ENCODE measurements at regions not wholly inside any gene's neighbourhood (a gene's known extent, or its start where the extent isn't known, plus 50 kb on each side); places are given as distances from the start of the nearest gene placed in this dataset.

DNA sequence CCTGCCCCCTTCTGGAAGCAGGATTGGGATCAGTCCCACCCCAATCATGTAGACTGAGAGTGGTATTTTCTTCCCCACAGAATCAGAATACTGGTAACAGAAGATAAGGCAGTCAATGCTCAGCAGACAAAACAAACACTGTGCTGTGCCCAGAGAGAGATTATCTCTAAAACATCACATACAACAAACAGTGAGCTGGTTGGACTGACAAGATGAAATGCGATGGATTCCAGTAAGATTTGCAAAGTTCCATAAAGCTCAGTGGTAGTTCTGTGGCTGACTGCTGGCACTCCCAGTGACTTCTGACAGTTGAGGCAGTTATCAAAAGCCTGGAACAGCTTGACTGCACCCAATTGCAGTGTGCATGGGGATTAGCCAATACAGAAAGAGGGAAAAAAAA lies 311.5 kb upstream of the MGAT5 start:
- DNase-seq (no peak), ATAC-seq (no peak)
- Mint-ChIP-seq H3K4me3 (no peak overlapping the region), H3K4me1 (no peaks in the 10 kb centered on the region), H3K9me3 (no peaks in the 10 kb centered on the region), H3K27me3 (peaks cover 10 to 33% (median 18%) of the 10 kb centered on the region in 5 donors), H3K27ac (no peak overlapping the region), H3K36me3 (no peaks in the 10 kb centered on the region)
- intact Hi-C loops (cut with micrococcal nuclease): no loop called here
- ChIA-PET CTCF (no interaction called here), POLR2A (no interaction called here)
- Histone ChIP-seq H3K36me3 (ENCODE audit: control insufficient read depth in 2 of 3, insufficient read depth in 3 of 3, low read length in 3 of 3) (no peaks in the 10 kb centered on the region), H3K27ac (ENCODE audit: low read depth, low read length) (no peak overlapping the region), H3K9me3 (ENCODE audit: control insufficient read depth in 2 of 3, low read length in 3 of 3) (no peaks in the 10 kb centered on the region), H3K4me3 (ENCODE audit: low read length) (no peak overlapping the region), H3K4me1 (ENCODE audit: control insufficient read depth in 2 of 2, insufficient read depth in 2 of 2, low read length in 2 of 2) (no peaks in the 10 kb centered on the region), H3K27me3 (ENCODE audit: control insufficient read depth in 2 of 2, insufficient read depth in 2 of 2, low read length in 2 of 2) (no peaks in the 10 kb centered on the region)

GRCh38 chr2:133943108-133943507 lies 310.8 kb upstream of the MGAT5 start:
- no peaks in the 10 kb centered on the region for H3K9me3 ChIP-seq (ENCODE audit: control insufficient read depth in 2 of 3, low read length in 3 of 3)
- ATAC-seq (no peak), DNase-seq (no peak)
- Mint-ChIP-seq H3K4me1 (no peaks in the 10 kb centered on the region), H3K27ac (no peak overlapping the region), H3K36me3 (no peaks in the 10 kb centered on the region), H3K27me3 (peaks cover 8 to 33% (median 18%) of the 10 kb centered on the region in 5 donors), H3K4me3 (no peak overlapping the region), H3K9me3 (no peaks in the 10 kb centered on the region)
- no peaks in the 10 kb centered on the region for H3K4me1 ChIP-seq (ENCODE audit: control insufficient read depth in 2 of 2, insufficient read depth in 2 of 2, low read length in 2 of 2)
- intact Hi-C loops (cut with micrococcal nuclease): no loop called here
- ChIA-PET POLR2A (no interaction called here), CTCF (no interaction called here)
- no peak overlapping the region for H3K4me3 ChIP-seq (ENCODE audit: low read length)
- no peak overlapping the region for H3K27ac ChIP-seq (ENCODE audit: low read depth, low read length)
- H3K27me3 ChIP-seq (ENCODE audit: control insufficient read depth in 2 of 2, insufficient read depth in 2 of 2, low read length in 2 of 2): no peaks in the 10 kb centered on the region
- no peaks in the 10 kb centered on the region for H3K36me3 ChIP-seq (ENCODE audit: control insufficient read depth in 2 of 3, insufficient read depth in 3 of 3, low read length in 3 of 3)

- CTCF ChIA-PET: no interaction called here
- H3K4me1 Mint-ChIP-seq: no peaks in the 10 kb centered on the region
Measured at GRCh38 chr2:133945089-133945488, 308.8 kb upstream of the MGAT5 start.

DNA sequence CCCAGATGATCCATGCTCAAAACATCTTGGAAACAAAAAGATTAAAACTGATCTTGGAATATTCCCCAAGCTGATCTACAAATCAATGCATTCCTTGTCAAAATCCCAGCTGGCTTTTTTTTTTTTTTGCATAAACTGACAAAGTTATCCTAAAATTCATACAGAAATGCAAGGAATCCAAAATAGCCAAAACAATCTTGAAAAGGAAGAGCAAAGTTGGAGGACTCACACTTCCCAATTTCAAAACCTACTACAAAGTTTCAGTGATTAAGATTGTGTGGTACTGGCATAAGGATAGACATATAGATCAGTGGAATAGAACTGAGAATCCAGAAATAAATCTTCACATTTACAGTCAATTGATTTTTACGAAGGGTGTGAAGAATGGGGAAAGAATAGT lies 306.8 kb upstream of the MGAT5 start:
- CTCF ChIA-PET: no interaction called here
- Histone ChIP-seq H3K4me1 (ENCODE audit: control insufficient read depth in 2 of 2, insufficient read depth in 2 of 2, low read length in 2 of 2) (no peaks in the 10 kb centered on the region), H3K27ac (ENCODE audit: low read depth, low read length) (no peak overlapping the region), H3K9me3 (ENCODE audit: control insufficient read depth in 2 of 3, low read length in 3 of 3) (no peaks in the 10 kb centered on the region), H3K36me3 (ENCODE audit: control insufficient read depth in 2 of 3, insufficient read depth in 3 of 3, low read length in 3 of 3) (no peaks in the 10 kb centered on the region), H3K4me3 (ENCODE audit: low read length) (no peak overlapping the region), H3K27me3 (ENCODE audit: control insufficient read depth in 2 of 2, insufficient read depth in 2 of 2, low read length in 2 of 2) (no peaks in the 10 kb centered on the region)
- H3K36me3 Mint-ChIP-seq: no peaks in the 10 kb centered on the region
- no peaks in the 10 kb centered on the region for H3K4me1 Mint-ChIP-seq
- peaks cover 4 to 17% (median 10%) of the 10 kb centered on the region in 5 donors for H3K27me3 Mint-ChIP-seq
- DNase-seq: no peak
- intact Hi-C loops (cut with micrococcal nuclease): no loop called here
- H3K27ac Mint-ChIP-seq: no peak overlapping the region
- POLR2A ChIA-PET: no interaction called here
- no peak overlapping the region for H3K4me3 Mint-ChIP-seq
- peaks cover 0 to 3% (median 0%) of the 10 kb centered on the region in 11 donors for H3K9me3 Mint-ChIP-seq
- no peak for ATAC-seq

More at GRCh38 chr2:133945089-133945488, 308.8 kb upstream of the MGAT5 start:
- H3K27ac Mint-ChIP-seq: no peak overlapping the region
- POLR2A ChIA-PET: no interaction called here
- H3K36me3 ChIP-seq (ENCODE audit: control insufficient read depth in 2 of 3, insufficient read depth in 3 of 3, low read length in 3 of 3): no peaks in the 10 kb centered on the region
- intact Hi-C loops (cut with micrococcal nuclease): no loop called here
- no peaks in the 10 kb centered on the region for H3K4me1 ChIP-seq (ENCODE audit: control insufficient read depth in 2 of 2, insufficient read depth in 2 of 2, low read length in 2 of 2)
- no peak overlapping the region for H3K4me3 Mint-ChIP-seq
- ATAC-seq: no peak
- peaks cover 6 to 22% (median 9%) of the 10 kb centered on the region in 5 donors for H3K27me3 Mint-ChIP-seq
- no peaks in the 10 kb centered on the region for H3K9me3 ChIP-seq (ENCODE audit: control insufficient read depth in 2 of 3, low read length in 3 of 3)
- H3K36me3 Mint-ChIP-seq: no peaks in the 10 kb centered on the region
- no peak for DNase-seq
- peaks cover 0 to 2% (median 0%) of the 10 kb centered on the region in 11 donors for H3K9me3 Mint-ChIP-seq
- H3K27me3 ChIP-seq (ENCODE audit: control insufficient read depth in 2 of 2, insufficient read depth in 2 of 2, low read length in 2 of 2): no peaks in the 10 kb centered on the region
- no peak overlapping the region for H3K4me3 ChIP-seq (ENCODE audit: low read length)
- H3K27ac ChIP-seq (ENCODE audit: low read depth, low read length): no peak overlapping the region

- no peaks in the 10 kb centered on the region for H3K27me3 ChIP-seq (ENCODE audit: control insufficient read depth in 2 of 2, insufficient read depth in 2 of 2, low read length in 2 of 2)
- H3K27me3 Mint-ChIP-seq: peaks cover 0 to 14% (median 8%) of the 10 kb centered on the region in 5 donors
- H3K4me3 ChIP-seq (ENCODE audit: low read length): no peak overlapping the region
- ChIA-PET POLR2A (no interaction called here), CTCF (no interaction called here)
- intact Hi-C loops (cut with micrococcal nuclease): no loop called here
- no peaks in the 10 kb centered on the region for H3K4me1 Mint-ChIP-seq
- H3K9me3 ChIP-seq (ENCODE audit: control insufficient read depth in 2 of 3, low read length in 3 of 3): no peaks in the 10 kb centered on the region
- peaks cover 0 to 3% (median 0%) of the 10 kb centered on the region in 11 donors for H3K9me3 Mint-ChIP-seq
- H3K27ac ChIP-seq (ENCODE audit: low read depth, low read length): no peak overlapping the region
- no peak for ATAC-seq
- H3K36me3 ChIP-seq (ENCODE audit: control insufficient read depth in 2 of 3, insufficient read depth in 3 of 3, low read length in 3 of 3): no peaks in the 10 kb centered on the region
- no peak overlapping the region for H3K27ac Mint-ChIP-seq
- no peaks in the 10 kb centered on the region for H3K36me3 Mint-ChIP-seq
- no peak for DNase-seq
- no peaks in the 10 kb centered on the region for H3K4me1 ChIP-seq (ENCODE audit: control insufficient read depth in 2 of 2, insufficient read depth in 2 of 2, low read length in 2 of 2)
- H3K4me3 Mint-ChIP-seq: no peak overlapping the region
Measured at GRCh38 chr2:133948610-133949290, 305.1 kb upstream of the MGAT5 start.

DNA sequence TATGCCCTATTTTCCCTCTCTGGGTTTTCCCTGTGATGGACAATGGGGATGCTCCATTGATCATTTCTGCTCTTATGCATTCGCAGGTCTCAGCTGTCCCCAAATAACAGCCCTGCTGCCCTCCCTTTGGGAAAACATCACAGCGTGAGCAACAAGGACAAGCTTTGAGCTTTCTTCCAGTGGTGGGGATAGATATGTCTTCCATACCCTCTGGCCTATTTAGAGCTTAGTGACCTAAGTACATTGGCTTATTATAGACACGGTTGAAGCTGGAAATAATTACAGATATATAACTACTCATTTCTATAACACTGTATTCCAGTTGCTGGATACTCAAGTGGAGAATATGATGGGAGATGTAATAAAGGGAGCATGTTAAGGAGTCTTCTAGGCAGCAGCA lies 304.3 kb upstream of the MGAT5 start:
- POLR2A ChIA-PET: no interaction called here
- Histone ChIP-seq H3K27ac (ENCODE audit: low read depth, low read length) (no peak overlapping the region), H3K9me3 (ENCODE audit: control insufficient read depth in 2 of 3, low read length in 3 of 3) (no peaks in the 10 kb centered on the region), H3K4me3 (ENCODE audit: low read length) (no peak overlapping the region), H3K36me3 (ENCODE audit: control insufficient read depth in 2 of 3, insufficient read depth in 3 of 3, low read length in 3 of 3) (no peaks in the 10 kb centered on the region), H3K27me3 (ENCODE audit: control insufficient read depth in 2 of 2, insufficient read depth in 2 of 2, low read length in 2 of 2) (no peaks in the 10 kb centered on the region), H3K4me1 (ENCODE audit: control insufficient read depth in 2 of 2, insufficient read depth in 2 of 2, low read length in 2 of 2) (no peaks in the 10 kb centered on the region)
- Mint-ChIP-seq H3K27ac (no peak overlapping the region), H3K4me1 (no peaks in the 10 kb centered on the region), H3K36me3 (no peaks in the 10 kb centered on the region), H3K27me3 (peaks cover 0 to 16% (median 11%) of the 10 kb centered on the region in 5 donors), H3K9me3 (peaks cover 0 to 3% (median 0%) of the 10 kb centered on the region in 11 donors), H3K4me3 (no peak overlapping the region)
- intact Hi-C loops (cut with micrococcal nuclease): no loop called here
- ATAC-seq: no peak
- CTCF ChIA-PET: no interaction called here
- DNase-seq: no peak

DNA sequence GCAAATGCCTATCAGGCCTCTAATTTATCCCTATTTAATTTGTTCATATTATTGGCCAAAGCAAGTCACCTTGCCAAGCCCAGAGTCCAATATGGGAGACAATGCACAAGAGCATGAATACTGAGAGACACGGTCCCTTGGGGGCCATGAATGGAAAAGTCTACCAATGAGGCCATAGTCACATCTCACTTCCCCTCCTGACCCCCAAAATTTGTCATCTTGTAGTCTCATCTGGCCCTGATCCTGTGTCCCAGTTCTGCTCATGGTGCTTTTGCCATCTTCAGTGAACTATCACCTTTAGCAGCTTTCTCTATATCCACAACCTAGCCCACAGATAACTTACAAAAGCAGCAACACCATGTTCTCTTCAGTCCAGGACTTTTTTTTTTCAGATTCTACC lies 302.7 kb upstream of the MGAT5 start:
- Mint-ChIP-seq H3K27ac (no peak overlapping the region), H3K4me3 (no peak overlapping the region), H3K4me1 (no peaks in the 10 kb centered on the region), H3K9me3 (peaks cover 0 to 3% (median 0%) of the 10 kb centered on the region in 11 donors), H3K27me3 (peaks cover 4 to 20% (median 12%) of the 10 kb centered on the region in 5 donors), H3K36me3 (no peaks in the 10 kb centered on the region)
- ChIA-PET CTCF (no interaction called here), POLR2A (no interaction called here)
- Histone ChIP-seq H3K36me3 (ENCODE audit: control insufficient read depth in 2 of 3, insufficient read depth in 3 of 3, low read length in 3 of 3) (no peaks in the 10 kb centered on the region), H3K27ac (ENCODE audit: low read depth, low read length) (no peak overlapping the region), H3K9me3 (ENCODE audit: control insufficient read depth in 2 of 3, low read length in 3 of 3) (no peaks in the 10 kb centered on the region), H3K27me3 (ENCODE audit: control insufficient read depth in 2 of 2, insufficient read depth in 2 of 2, low read length in 2 of 2) (no peaks in the 10 kb centered on the region), H3K4me1 (ENCODE audit: control insufficient read depth in 2 of 2, insufficient read depth in 2 of 2, low read length in 2 of 2) (no peaks in the 10 kb centered on the region), H3K4me3 (ENCODE audit: low read length) (no peak overlapping the region)
- no peak for DNase-seq
- intact Hi-C loops (cut with micrococcal nuclease): no loop called here
- ATAC-seq: no peak
